MM.1S (cell line): ENCODE measurements at regions not wholly inside any gene's neighbourhood (a gene's known extent, or its start where the extent isn't known, plus 50 kb on each side); places are given as distances from the start of the nearest gene placed in this dataset.

Experiments
- DNase-seq: peaks from one replicate; pipeline ENCODE4 v3.0.0-alpha.2; 2015
- H2AFZ ChIP-seq: fragments of 300-600 bp; sonication (generic); 2 replicates; pipeline ENCODE4 v1.6.0; 2016; ENCODE audit warnings: antibody characterized with exemption, low read length
- H3F3A ChIP-seq: fragments of 300-600 bp; sonication (generic); 2 replicates; pipeline ENCODE4 v1.6.1; 2016; ENCODE audit warnings: mild to moderate bottlenecking, antibody characterized with exemption, low read length, moderate library complexity, mixed read lengths; ENCODE audit not compliant: insufficient read depth
- H3K27ac ChIP-seq: fragments of 300-600 bp; sonication (generic); 2 replicates; pipeline ENCODE4 v1.5.1; 2016; ENCODE audit warnings: mild to moderate bottlenecking, low read length
- H3K27me3 ChIP-seq: fragments of 300-600 bp; sonication (generic); replicated peaks from 2 replicates; pipeline ENCODE4 v1.6.0; 2016; ENCODE audit warnings: low read length; ENCODE audit not compliant: insufficient read depth
- H3K36me3 ChIP-seq: fragments of 300-600 bp; sonication (generic); replicated peaks from 2 replicates; pipeline ENCODE4 v1.6.1; 2016; ENCODE audit warnings: mild to moderate bottlenecking, low read length, mixed read lengths; ENCODE audit not compliant: insufficient read depth
- H3K4me1 ChIP-seq: fragments of 300-600 bp; sonication (generic); 2 replicates; pipeline ENCODE4 v1.6.1; 2016; ENCODE audit warnings: low read length, mixed read lengths
- H3K4me2 ChIP-seq: fragments of 300-600 bp; sonication (generic); 2 replicates; pipeline ENCODE4 v1.6.0; 2016; ENCODE audit warnings: low read depth, low read length
- H3K4me3 ChIP-seq: fragments of 300-600 bp; sonication (generic); 2 replicates; pipeline ENCODE4 v1.5.1; 2016; ENCODE audit warnings: low read length, mixed read lengths
- H3K79me2 ChIP-seq: fragments of 300-600 bp; sonication (generic); 2 replicates; pipeline ENCODE4 v1.6.1; 2016; ENCODE audit warnings: mixed run types, low read length, mixed read lengths
- H3K9ac ChIP-seq: fragments of 300-600 bp; sonication (generic); 2 replicates; pipeline ENCODE4 v1.6.1; 2016; ENCODE audit warnings: low read length, mixed read lengths
- H3K9me2 ChIP-seq: fragments of 300-600 bp; sonication (generic); replicated peaks from 2 replicates; pipeline ENCODE4 v1.6.1; 2016; ENCODE audit warnings: mild to moderate bottlenecking, low read length, mixed read lengths; ENCODE audit not compliant: insufficient read depth
- H3K9me3 ChIP-seq: fragments of 300-600 bp; sonication (generic); replicated peaks from 2 replicates; pipeline ENCODE4 v1.6.1; 2016; ENCODE audit warnings: mild to moderate bottlenecking, low read length, mixed read lengths; ENCODE audit not compliant: insufficient read depth
- H4K20me1 ChIP-seq: fragments of 300-600 bp; sonication (generic); 2 replicates; pipeline ENCODE4 v1.6.1; 2016; ENCODE audit warnings: mild to moderate bottlenecking, low read length, moderate library complexity, mixed read lengths; ENCODE audit not compliant: insufficient read depth
- CTCF ChIP-seq: fragments of 300-600 bp; sonication (generic); IDR thresholded peaks from 2 replicates; pipeline ENCODE4 v1.5.1; 2016; ENCODE audit warnings: antibody characterized with exemption, low read length, mixed read lengths
- EZH2 ChIP-seq: fragments of 300-600 bp; sonication (generic); optimal IDR thresholded peaks from 2 replicates; pipeline ENCODE3; 2017; ENCODE audit warnings: low read depth, mild to moderate bottlenecking, antibody characterized with exemption, low read length, mixed read lengths
- EZH2phosphoT487 ChIP-seq: fragments of 300-600 bp; sonication (generic); IDR thresholded peaks from 2 replicates; pipeline ENCODE4 v1.6.1; 2018; ENCODE audit warnings: antibody characterized with exemption, low read length

DNA sequence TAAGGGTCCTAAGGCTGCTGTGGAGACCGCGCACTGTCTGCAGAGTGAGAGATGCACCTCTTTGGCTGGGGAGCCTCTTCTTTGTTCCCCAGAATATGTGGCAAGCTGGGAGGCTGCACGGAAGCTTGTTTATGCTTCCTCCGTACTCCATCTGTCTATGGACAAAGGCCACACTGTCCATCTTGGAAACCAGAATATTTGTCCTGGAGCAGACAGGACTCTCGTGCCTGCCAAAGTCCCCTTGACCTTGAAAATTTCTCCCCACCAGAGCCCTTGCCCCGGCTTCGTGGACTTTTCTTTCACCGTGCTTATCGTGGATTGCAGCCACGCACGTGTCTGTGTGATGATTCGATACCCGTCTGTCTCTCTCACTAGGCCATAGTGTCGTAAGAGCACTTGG is 147.4 kb downstream of the NSG2 start:
- Histone ChIP-seq H4K20me1 (no peaks in the 10 kb centered on the region), H3K27me3 (no peaks in the 10 kb centered on the region)
- TF ChIP-seq CTCF, result no peak
- TF ChIP-seq EZH2, result no peak
- TF ChIP-seq EZH2phosphoT487, result no peak

GRCh38 chr5:174195517-174195916 is 150.0 kb downstream of the NSG2 start:
- no peak overlapping the region for H3K4me2 ChIP-seq
- H3K27me3 ChIP-seq, result no peaks in the 10 kb centered on the region
- no peaks in the 10 kb centered on the region for H3K4me1 ChIP-seq
- no peak for DNase-seq
- no peak overlapping the region for H3K9ac ChIP-seq
- no peaks in the 10 kb centered on the region for H3K9me3 ChIP-seq
- H3K27ac ChIP-seq, result no peak overlapping the region
- TF ChIP-seq EZH2 (no peak), EZH2phosphoT487 (no peak), CTCF (no peak)
- H4K20me1 ChIP-seq, result no peaks in the 10 kb centered on the region
- H3K36me3 ChIP-seq, result no peaks in the 10 kb centered on the region
- H3K79me2 ChIP-seq, result no peaks in the 10 kb centered on the region
- no peak overlapping the region for H2AFZ ChIP-seq
- H3F3A ChIP-seq, result no peaks in the 10 kb centered on the region
- H3K4me3 ChIP-seq, result no peak overlapping the region
- no peaks in the 10 kb centered on the region for H3K9me2 ChIP-seq

More for the DNA sequence above, 147.4 kb downstream of the NSG2 start:
- DNase-seq, result no peak
- Histone ChIP-seq H3K4me1 (no peaks in the 10 kb centered on the region), H3K4me2 (no peak overlapping the region), H2AFZ (no peak overlapping the region), H3K9me3 (no peaks in the 10 kb centered on the region), H3K4me3 (no peak overlapping the region), H3K27ac (no peak overlapping the region), H3K9me2 (no peaks in the 10 kb centered on the region), H3K36me3 (no peaks in the 10 kb centered on the region), H3F3A (no peaks in the 10 kb centered on the region), H3K79me2 (no peaks in the 10 kb centered on the region), H3K9ac (no peak overlapping the region)

- no peaks in the 10 kb centered on the region for H3K27me3 ChIP-seq
- no peak overlapping the region for H3K4me2 ChIP-seq
- H3K36me3 ChIP-seq, result no peaks in the 10 kb centered on the region
- no peak overlapping the region for H3K4me3 ChIP-seq
- no peak for DNase-seq
- H3K79me2 ChIP-seq, result no peaks in the 10 kb centered on the region
- TF ChIP-seq CTCF, result no peak
- no peak for TF ChIP-seq EZH2
- no peak for TF ChIP-seq EZH2phosphoT487
- H4K20me1 ChIP-seq, result no peaks in the 10 kb centered on the region
- H3K9ac ChIP-seq, result no peak overlapping the region
- no peak overlapping the region for H2AFZ ChIP-seq
- H3K9me2 ChIP-seq, result no peaks in the 10 kb centered on the region
- no peak overlapping the region for H3K27ac ChIP-seq
- H3K9me3 ChIP-seq, result no peaks in the 10 kb centered on the region
- no peaks in the 10 kb centered on the region for H3F3A ChIP-seq
- no peaks in the 10 kb centered on the region for H3K4me1 ChIP-seq
Observed at GRCh38 chr5:174197929-174198328, 152.4 kb downstream of the NSG2 start.
